Cardiac fibroblast (primary cell): ENCODE measurements at regions not wholly inside any gene's neighbourhood (a gene's known extent, or its start where the extent isn't known, plus 50 kb on each side); places are given as distances from the start of the nearest gene placed in this dataset.
A peak's percentile ranks its signal among the peaks of the same experiment; 100 is the strongest.
"Not testable (repeated sequence)": the region's sequence is repeated elsewhere in the genome, so short reads cannot be mapped to it uniquely, and the experiment has no call there.

Experiments
- DNase-seq, 2 donors: peaks; one replicate each; pipeline versions ENCODE4 v3.0.0 to v3.0.0-alpha.2; 2010; ENCODE audit warnings: low read depth in 2 of 2
- H3K4me3 ChIP-seq, 2 donors: replicated peaks in 1 of 2; 1 replicate in 1 of 2; 2 replicates in 1 of 2; pipeline ENCODE4 v1.5.1; 2011; ENCODE audit warnings: low read depth in 2 of 2, low read length in 2 of 2, mild to moderate bottlenecking in 2 of 2, moderate library complexity in 1 of 2
- TF ChIP-seq, protein P1 (sequence below): IDR thresholded peaks from one replicate; pipeline ENCODE4 v1.5.1; 2011; ENCODE audit warnings: low read depth, mild to moderate bottlenecking, low read length, inconsistent platforms

- no peak overlapping the region for H3K4me3 ChIP-seq
- no peak for DNase-seq
- TF ChIP-seq, protein P1, sequence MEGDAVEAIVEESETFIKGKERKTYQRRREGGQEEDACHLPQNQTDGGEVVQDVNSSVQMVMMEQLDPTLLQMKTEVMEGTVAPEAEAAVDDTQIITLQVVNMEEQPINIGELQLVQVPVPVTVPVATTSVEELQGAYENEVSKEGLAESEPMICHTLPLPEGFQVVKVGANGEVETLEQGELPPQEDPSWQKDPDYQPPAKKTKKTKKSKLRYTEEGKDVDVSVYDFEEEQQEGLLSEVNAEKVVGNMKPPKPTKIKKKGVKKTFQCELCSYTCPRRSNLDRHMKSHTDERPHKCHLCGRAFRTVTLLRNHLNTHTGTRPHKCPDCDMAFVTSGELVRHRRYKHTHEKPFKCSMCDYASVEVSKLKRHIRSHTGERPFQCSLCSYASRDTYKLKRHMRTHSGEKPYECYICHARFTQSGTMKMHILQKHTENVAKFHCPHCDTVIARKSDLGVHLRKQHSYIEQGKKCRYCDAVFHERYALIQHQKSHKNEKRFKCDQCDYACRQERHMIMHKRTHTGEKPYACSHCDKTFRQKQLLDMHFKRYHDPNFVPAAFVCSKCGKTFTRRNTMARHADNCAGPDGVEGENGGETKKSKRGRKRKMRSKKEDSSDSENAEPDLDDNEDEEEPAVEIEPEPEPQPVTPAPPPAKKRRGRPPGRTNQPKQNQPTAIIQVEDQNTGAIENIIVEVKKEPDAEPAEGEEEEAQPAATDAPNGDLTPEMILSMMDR = no peak
These were observed 135.2 kb upstream of the RFLNA start for GRCh38 chr12:124159655-124160054.

DNA sequence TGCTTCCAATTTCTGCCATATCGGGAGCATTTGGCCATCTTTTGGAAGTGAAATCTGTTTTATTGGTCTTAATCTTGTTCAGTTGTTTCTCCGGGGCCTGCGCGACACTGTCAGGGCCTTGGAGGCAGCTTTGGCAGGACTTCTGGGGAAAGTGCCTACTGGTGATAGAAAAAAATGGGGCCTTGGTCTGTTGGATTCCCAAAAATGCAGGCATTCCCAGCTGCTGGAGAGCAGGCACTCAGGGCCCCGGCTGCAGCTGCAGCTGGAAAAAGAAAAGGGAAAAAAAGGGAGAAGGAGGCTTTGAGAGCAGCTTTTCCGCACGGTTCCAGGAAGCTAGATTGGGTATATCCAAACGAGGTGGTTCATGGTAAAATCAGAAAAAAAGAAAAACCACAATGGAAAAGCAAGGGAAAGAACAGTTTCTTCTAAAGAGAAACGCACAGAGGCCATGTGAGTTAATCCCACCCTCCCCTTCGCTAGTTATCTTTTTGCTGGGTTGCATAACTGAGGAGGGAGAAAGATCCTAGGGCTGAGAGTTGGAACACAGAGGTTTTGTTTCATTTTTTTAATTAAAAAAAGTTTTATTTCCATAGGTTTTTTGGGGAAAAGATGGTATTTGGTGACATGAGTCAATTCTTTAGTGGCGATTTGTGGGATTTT is 134.7 kb upstream of the RFLNA start:
- TF ChIP-seq, protein P1 = no peak
- peak in 1 of 2 donors; percentile 17 for DNase-seq
- H3K4me3 ChIP-seq = no peak overlapping the region

DNA sequence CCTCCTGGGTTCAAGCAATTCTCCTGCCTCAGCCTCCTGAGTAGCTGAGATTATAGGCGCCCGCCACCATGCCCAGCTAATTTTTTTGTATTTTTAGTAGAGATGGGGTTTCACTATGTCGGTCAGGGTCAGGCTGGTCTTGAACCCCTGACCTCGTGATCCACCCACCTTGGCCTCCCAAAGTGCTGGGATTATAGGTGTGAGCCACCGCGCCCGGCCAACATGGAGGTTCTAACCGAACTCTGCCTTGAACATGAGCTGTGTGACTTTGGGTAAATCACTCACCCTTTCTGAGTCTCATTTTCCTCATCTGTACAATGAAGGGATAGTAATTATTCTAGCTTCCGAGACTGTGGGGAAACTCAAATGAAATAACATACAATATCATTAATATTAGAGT is 133.5 kb upstream of the RFLNA start:
- DNase-seq = not testable (repeated sequence)

DNA sequence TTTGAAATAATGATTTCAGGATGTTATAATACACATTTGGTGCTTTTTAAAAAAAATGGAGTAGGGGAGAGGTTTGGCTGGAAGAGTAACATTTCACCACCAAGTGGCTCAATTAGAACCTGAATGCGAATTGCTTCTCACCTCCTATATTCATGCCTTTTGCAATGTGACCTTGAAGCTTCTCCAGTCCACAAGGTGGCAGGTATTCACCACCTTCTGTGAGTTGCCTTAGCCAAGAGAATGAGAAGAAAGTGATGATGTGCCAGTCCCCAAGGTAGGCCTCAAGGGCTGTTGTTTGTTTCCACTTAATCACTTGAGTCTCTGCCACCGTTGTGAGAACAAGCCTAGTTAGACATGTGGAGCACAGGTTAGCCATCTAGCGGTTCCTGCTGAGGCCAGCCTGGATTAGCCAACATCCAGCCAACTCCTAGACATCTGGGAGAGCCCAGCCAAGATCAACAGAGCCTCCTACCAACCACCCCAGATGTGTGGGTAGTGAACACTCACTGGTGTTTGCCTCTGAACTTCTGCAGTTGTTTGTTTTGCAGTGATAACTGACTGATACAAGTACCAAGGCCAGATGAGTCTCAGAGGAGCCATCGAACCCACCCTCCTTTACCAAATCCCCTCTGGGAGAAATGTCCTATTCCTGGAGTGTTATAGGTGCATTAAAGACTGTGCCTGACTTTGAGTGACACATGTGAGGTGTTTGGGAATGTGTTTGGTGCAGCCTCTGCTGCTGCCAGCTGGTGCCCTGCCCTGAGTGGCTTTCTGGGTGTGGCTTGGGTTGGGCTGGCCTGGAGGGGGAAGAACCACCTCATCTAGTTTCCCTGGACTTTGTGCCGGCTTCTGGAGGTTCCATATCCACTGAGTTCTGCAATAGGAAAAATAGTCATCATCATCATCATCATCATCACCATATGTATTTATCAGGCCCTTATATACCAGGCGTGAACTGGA is 132.5 kb upstream of the RFLNA start:
- no peak for DNase-seq
- H3K4me3 ChIP-seq = no peak overlapping the region
- TF ChIP-seq, protein P1 = no peak

More for the DNA sequence above, 133.5 kb upstream of the RFLNA start:
- H3K4me3 ChIP-seq = not testable (repeated sequence)

- H3K4me3 ChIP-seq = no peak overlapping the region
- DNase-seq = no peak
- TF ChIP-seq, protein P1 = no peak
These were observed 129.2 kb upstream of the RFLNA start for GRCh38 chr12:124165695-124166094.

GRCh38 chr12:124167141-124167540 is 127.8 kb upstream of the RFLNA start:
- DNase-seq = no peak
- TF ChIP-seq, protein P1 = no peak
- no peak overlapping the region for H3K4me3 ChIP-seq
